ENCODE measurements at regions not wholly inside any gene's neighbourhood (a gene's known extent, or its start where the extent isn't known, plus 50 kb on each side); places are given as distances from the start of the nearest gene placed in this dataset.
"Not testable (repeated sequence)": the region's sequence is repeated elsewhere in the genome, so short reads cannot be mapped to it uniquely, and the experiment has no call there.

DNA sequence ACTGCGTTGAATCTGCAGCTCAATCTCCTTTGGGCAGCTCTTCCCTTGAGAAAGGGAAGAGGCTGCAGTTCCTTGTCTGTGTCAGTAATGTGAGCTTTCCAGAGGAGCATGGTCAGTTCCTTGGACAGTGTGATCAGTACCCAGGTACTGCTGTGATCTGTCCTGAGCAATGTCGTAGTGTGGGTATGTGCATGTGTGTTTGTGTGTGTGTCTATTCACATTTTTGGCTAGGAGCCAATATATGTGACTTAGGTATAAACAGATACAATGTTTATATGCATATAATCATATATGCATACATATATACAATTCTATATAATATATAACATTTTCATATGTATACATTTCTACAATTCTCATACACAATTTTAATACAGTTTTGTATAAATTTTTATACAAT lies 85.4 kb upstream of the OLIG3 start:
- no peak overlapping the region for H3K27ac ChIP-seq
- H3K4me3 ChIP-seq: no peak overlapping the region
- no peaks in the 10 kb centered on the region for H3K4me1 ChIP-seq
- peaks cover 0 to 7% (median 3%) of the 10 kb centered on the region in 7 donors for H3K27me3 ChIP-seq
- TF ChIP-seq, protein P1, sequence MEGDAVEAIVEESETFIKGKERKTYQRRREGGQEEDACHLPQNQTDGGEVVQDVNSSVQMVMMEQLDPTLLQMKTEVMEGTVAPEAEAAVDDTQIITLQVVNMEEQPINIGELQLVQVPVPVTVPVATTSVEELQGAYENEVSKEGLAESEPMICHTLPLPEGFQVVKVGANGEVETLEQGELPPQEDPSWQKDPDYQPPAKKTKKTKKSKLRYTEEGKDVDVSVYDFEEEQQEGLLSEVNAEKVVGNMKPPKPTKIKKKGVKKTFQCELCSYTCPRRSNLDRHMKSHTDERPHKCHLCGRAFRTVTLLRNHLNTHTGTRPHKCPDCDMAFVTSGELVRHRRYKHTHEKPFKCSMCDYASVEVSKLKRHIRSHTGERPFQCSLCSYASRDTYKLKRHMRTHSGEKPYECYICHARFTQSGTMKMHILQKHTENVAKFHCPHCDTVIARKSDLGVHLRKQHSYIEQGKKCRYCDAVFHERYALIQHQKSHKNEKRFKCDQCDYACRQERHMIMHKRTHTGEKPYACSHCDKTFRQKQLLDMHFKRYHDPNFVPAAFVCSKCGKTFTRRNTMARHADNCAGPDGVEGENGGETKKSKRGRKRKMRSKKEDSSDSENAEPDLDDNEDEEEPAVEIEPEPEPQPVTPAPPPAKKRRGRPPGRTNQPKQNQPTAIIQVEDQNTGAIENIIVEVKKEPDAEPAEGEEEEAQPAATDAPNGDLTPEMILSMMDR (IDR thresholded peaks at IDR 0.05): no peak
- 62 to 72% methylated on average over 2 of the region's 2 CpGs for WGBS, 2 donors
- no peak for ATAC-seq
- no peak for DNase-seq
- intact Hi-C loops (cut with DNase I): no loop called here
- H3K36me3 ChIP-seq: no peaks in the 10 kb centered on the region
- peaks cover 0 to 7% (median 0%) of the 10 kb centered on the region in 11 donors for H3K9me3 ChIP-seq

- TF ChIP-seq, protein P1 (IDR thresholded peaks at IDR 0.05): no peak
- Histone ChIP-seq H3K27ac (no peak overlapping the region), H3K36me3 (no peaks in the 10 kb centered on the region), H3K9me3 (peaks cover 0 to 7% (median 0%) of the 10 kb centered on the region in 11 donors), H3K27me3 (peaks cover 0 to 3% (median 0%) of the 10 kb centered on the region in 7 donors), H3K4me3 (no peak overlapping the region), H3K4me1 (no peaks in the 10 kb centered on the region)
- intact Hi-C loops (cut with DNase I): no loop called here
- 67 to 71% methylated on average over 3 of the region's 3 CpGs for WGBS, 2 donors
- no peak for ATAC-seq
- no peak for DNase-seq
Measured at GRCh38 chr6:137581019-137581707, 87.0 kb upstream of the OLIG3 start.

- intact Hi-C loops (cut with DNase I); ATAC-seq; H3K9me3 ChIP-seq; DNase-seq; H3K4me3 ChIP-seq; H3K4me1 ChIP-seq; H3K27me3 ChIP-seq; H3K36me3 ChIP-seq; H3K27ac ChIP-seq: not testable (repeated sequence)
- WGBS, 2 donors: 92 to 93% methylated on average over 6 of the region's 6 CpGs
Measured at GRCh38 chr6:137583519-137583918, 89.3 kb upstream of the OLIG3 start.

GRCh38 chr6:137588472-137588871 lies 94.3 kb upstream of the OLIG3 start:
- Histone ChIP-seq H3K27me3 (peaks cover 0 to 3% (median 0%) of the 10 kb centered on the region in 7 donors), H3K9me3 (peaks cover 0 to 33% (median 14%) of the 10 kb centered on the region in 11 donors), H3K27ac (no peak overlapping the region), H3K36me3 (no peaks in the 10 kb centered on the region), H3K4me1 (no peaks in the 10 kb centered on the region), H3K4me3 (no peak overlapping the region)
- ATAC-seq: no peak
- DNase-seq: no peak
- TF ChIP-seq, protein P1 (IDR thresholded peaks at IDR 0.05): no peak
- WGBS, 2 donors: 83 to 85% methylated on average over 4 of the region's 4 CpGs
- intact Hi-C loops (cut with DNase I): no loop called here

Data from heart right ventricle (tissue), 16 donors.